ENCODE measurements at regions not wholly inside any gene's neighbourhood (a gene's known extent, or its start where the extent isn't known, plus 50 kb on each side); places are given as distances from the start of the nearest gene placed in this dataset.
A peak's percentile ranks its signal among the peaks of the same experiment; 100 is the strongest.

- H3K36me3 ChIP-seq (ENCODE audit: control insufficient read depth, insufficient read depth, low read length): no peaks in the 10 kb centered on the region
- H3K27ac ChIP-seq (ENCODE audit: low read length): no peak overlapping the region
- no peak for DNase-seq
- WGBS (ENCODE audit: insufficient coverage): 22% methylated on average over 3 of the region's 5 CpGs
- no peak overlapping the region for H3K4me3 ChIP-seq (ENCODE audit: low read length)
- no peaks in the 10 kb centered on the region for H3K9me3 ChIP-seq (replicated peaks; ENCODE audit: control insufficient read depth, low read depth, low read length)
- peaks cover 18% of the 10 kb centered on the region for H3K27me3 ChIP-seq (ENCODE audit: control insufficient read depth, insufficient read depth, low read length)
- peaks cover 6% of the 10 kb centered on the region for H3K4me1 ChIP-seq (ENCODE audit: control insufficient read depth, insufficient read depth, low read length)
Measured at GRCh38 chr3:13259831-13260230, 160.3 kb downstream of the NUP210 start.

GRCh38 chr3:13258986-13259514, 161.1 kb downstream of the NUP210 start:
- Histone ChIP-seq H3K4me3 (ENCODE audit: low read length) (no peak overlapping the region), H3K9me3 (replicated peaks; ENCODE audit: control insufficient read depth, low read depth, low read length) (no peaks in the 10 kb centered on the region), H3K27ac (ENCODE audit: low read length) (no peak overlapping the region), H3K4me1 (ENCODE audit: control insufficient read depth, insufficient read depth, low read length) (peaks cover 3% of the 10 kb centered on the region), H3K36me3 (ENCODE audit: control insufficient read depth, insufficient read depth, low read length) (no peaks in the 10 kb centered on the region), H3K27me3 (ENCODE audit: control insufficient read depth, insufficient read depth, low read length) (peaks cover 21% of the 10 kb centered on the region)
- WGBS (ENCODE audit: insufficient coverage): 50% methylated on average over 2 of the region's 9 CpGs
- no peak for DNase-seq

- Histone ChIP-seq H3K9me3 (replicated peaks; ENCODE audit: control insufficient read depth, low read depth, low read length) (no peaks in the 10 kb centered on the region), H3K4me1 (ENCODE audit: control insufficient read depth, insufficient read depth, low read length) (no peaks in the 10 kb centered on the region), H3K27me3 (ENCODE audit: control insufficient read depth, insufficient read depth, low read length) (peaks cover 21% of the 10 kb centered on the region), H3K4me3 (ENCODE audit: low read length) (no peak overlapping the region), H3K36me3 (ENCODE audit: control insufficient read depth, insufficient read depth, low read length) (no peaks in the 10 kb centered on the region), H3K27ac (ENCODE audit: low read length) (no peak overlapping the region)
- WGBS (ENCODE audit: insufficient coverage): no CpG with 5 or more reads among the region's 4 CpGs
- DNase-seq: no peak
Measured at GRCh38 chr3:13258280-13258679, 161.8 kb downstream of the NUP210 start.

- DNase-seq: no peak
- Histone ChIP-seq H3K4me1 (ENCODE audit: control insufficient read depth, insufficient read depth, low read length) (no peaks in the 10 kb centered on the region), H3K27me3 (ENCODE audit: control insufficient read depth, insufficient read depth, low read length) (peaks cover 19% of the 10 kb centered on the region), H3K36me3 (ENCODE audit: control insufficient read depth, insufficient read depth, low read length) (no peaks in the 10 kb centered on the region), H3K9me3 (replicated peaks; ENCODE audit: control insufficient read depth, low read depth, low read length) (no peaks in the 10 kb centered on the region), H3K27ac (ENCODE audit: low read length) (no peak overlapping the region), H3K4me3 (ENCODE audit: low read length) (no peak overlapping the region)
- 67% methylated on average over 1 of the region's 4 CpGs for WGBS (ENCODE audit: insufficient coverage)
Measured at GRCh38 chr3:13257666-13258065, 162.5 kb downstream of the NUP210 start.

GRCh38 chr3:13256845-13257244, 163.3 kb downstream of the NUP210 start:
- DNase-seq: no peak
- Histone ChIP-seq H3K4me3 (ENCODE audit: low read length) (no peak overlapping the region), H3K9me3 (replicated peaks; ENCODE audit: control insufficient read depth, low read depth, low read length) (no peaks in the 10 kb centered on the region), H3K27ac (ENCODE audit: low read length) (no peak overlapping the region), H3K36me3 (ENCODE audit: control insufficient read depth, insufficient read depth, low read length) (no peaks in the 10 kb centered on the region), H3K27me3 (ENCODE audit: control insufficient read depth, insufficient read depth, low read length) (peaks cover 19% of the 10 kb centered on the region), H3K4me1 (ENCODE audit: control insufficient read depth, insufficient read depth, low read length) (no peaks in the 10 kb centered on the region)
- 77% methylated on average over 7 of the region's 8 CpGs for WGBS (ENCODE audit: insufficient coverage)

- Histone ChIP-seq H3K27ac (ENCODE audit: low read length) (no peak overlapping the region), H3K9me3 (replicated peaks; ENCODE audit: control insufficient read depth, low read depth, low read length) (no peaks in the 10 kb centered on the region)
- WGBS (ENCODE audit: insufficient coverage): 63% methylated on average over 24 of the region's 28 CpGs
Measured at GRCh38 chr3:13254028-13254951, 165.8 kb downstream of the NUP210 start.

GRCh38 chr3:13253208-13253937, 166.7 kb downstream of the NUP210 start:
- no peak overlapping the region for H3K4me3 ChIP-seq (ENCODE audit: low read length)
- H3K4me1 ChIP-seq (ENCODE audit: control insufficient read depth, insufficient read depth, low read length): peaks cover 2% of the 10 kb centered on the region
- no peak for DNase-seq
- 82% methylated on average over 11 of the region's 16 CpGs for WGBS (ENCODE audit: insufficient coverage)
- H3K27me3 ChIP-seq (ENCODE audit: control insufficient read depth, insufficient read depth, low read length): peaks cover 15% of the 10 kb centered on the region
- no peaks in the 10 kb centered on the region for H3K9me3 ChIP-seq (replicated peaks; ENCODE audit: control insufficient read depth, low read depth, low read length)
- H3K27ac ChIP-seq (ENCODE audit: low read length): no peak overlapping the region
- no peaks in the 10 kb centered on the region for H3K36me3 ChIP-seq (ENCODE audit: control insufficient read depth, insufficient read depth, low read length)

More at GRCh38 chr3:13254028-13254951, 165.8 kb downstream of the NUP210 start:
- Histone ChIP-seq H3K36me3 (ENCODE audit: control insufficient read depth, insufficient read depth, low read length) (no peaks in the 10 kb centered on the region), H3K4me3 (ENCODE audit: low read length) (no peak overlapping the region), H3K27me3 (ENCODE audit: control insufficient read depth, insufficient read depth, low read length) (peaks cover 19% of the 10 kb centered on the region), H3K4me1 (ENCODE audit: control insufficient read depth, insufficient read depth, low read length) (peaks cover 2% of the 10 kb centered on the region)
- no peak for DNase-seq

- Histone ChIP-seq H3K4me3 (ENCODE audit: low read length) (no peak overlapping the region), H3K27ac (ENCODE audit: low read length) (no peak overlapping the region), H3K4me1 (ENCODE audit: control insufficient read depth, insufficient read depth, low read length) (peaks cover 2% of the 10 kb centered on the region), H3K9me3 (replicated peaks; ENCODE audit: control insufficient read depth, low read depth, low read length) (no peaks in the 10 kb centered on the region), H3K36me3 (ENCODE audit: control insufficient read depth, insufficient read depth, low read length) (no peaks in the 10 kb centered on the region), H3K27me3 (ENCODE audit: control insufficient read depth, insufficient read depth, low read length) (peaks cover 12% of the 10 kb centered on the region)
- 82% methylated on average over 4 of the region's 10 CpGs for WGBS (ENCODE audit: insufficient coverage)
- DNase-seq: no peak
Measured at GRCh38 chr3:13252207-13252606, 167.9 kb downstream of the NUP210 start.

GRCh38 chr3:13251166-13251903, 168.8 kb downstream of the NUP210 start:
- H3K4me3 ChIP-seq (ENCODE audit: low read length): no peak overlapping the region
- no peak overlapping the region for H3K27ac ChIP-seq (ENCODE audit: low read length)
- H3K4me1 ChIP-seq (ENCODE audit: control insufficient read depth, insufficient read depth, low read length): peaks cover 2% of the 10 kb centered on the region
- H3K9me3 ChIP-seq (replicated peaks; ENCODE audit: control insufficient read depth, low read depth, low read length): no peaks in the 10 kb centered on the region
- H3K27me3 ChIP-seq (ENCODE audit: control insufficient read depth, insufficient read depth, low read length): peaks cover 9% of the 10 kb centered on the region
- WGBS (ENCODE audit: insufficient coverage): 83% methylated on average over 2 of the region's 4 CpGs
- peak; percentile 21 for DNase-seq
- no peaks in the 10 kb centered on the region for H3K36me3 ChIP-seq (ENCODE audit: control insufficient read depth, insufficient read depth, low read length)

Measured in muscle of leg (tissue), 3 donors.